H9 (cell line): ENCODE measurements at regions not wholly inside any gene's neighbourhood (a gene's known extent, or its start where the extent isn't known, plus 50 kb on each side); places are given as distances from the start of the nearest gene placed in this dataset.

Source experiments
- DNase-seq: peaks from one replicate; pipeline ENCODE4 v3.0.0-alpha.2; 2017
- H2AFZ ChIP-seq: one replicate; pipeline ENCODE4 v1.6.1; 2013; ENCODE audit warnings: mild to moderate bottlenecking, low read length, control low read depth, moderate library complexity
- H2AK5ac ChIP-seq: 2 replicates; pipeline ENCODE4 v1.6.1; 2013; ENCODE audit warnings: low read length, control low read depth, mixed read lengths; ENCODE audit not compliant: insufficient read length
- H2BK120ac ChIP-seq: one replicate; pipeline ENCODE4 v1.6.1; 2013; ENCODE audit warnings: low read depth, mild to moderate bottlenecking, low read length, control low read depth, inconsistent platforms; ENCODE audit not compliant: poor library complexity, severe bottlenecking
- H2BK12ac ChIP-seq: 2 replicates; pipeline ENCODE4 v1.6.1; 2013; ENCODE audit warnings: low read length, control low read depth, mixed read lengths, low read depth; ENCODE audit not compliant: insufficient read length
- H2BK15ac ChIP-seq: 2 replicates; pipeline ENCODE4 v1.6.1; 2013; ENCODE audit warnings: low read depth, low read length, control low read depth
- H2BK20ac ChIP-seq: one replicate; pipeline ENCODE4 v1.6.1; 2013; ENCODE audit warnings: low read depth, mild to moderate bottlenecking, low read length, control low read depth, inconsistent platforms; ENCODE audit not compliant: poor library complexity, severe bottlenecking
- H2BK5ac ChIP-seq: 2 replicates; pipeline ENCODE4 v1.6.1; 2013; ENCODE audit warnings: low read length, control low read depth, mixed read lengths; ENCODE audit not compliant: insufficient read length
- H3K14ac ChIP-seq: 2 replicates; pipeline ENCODE4 v1.6.1; 2013; ENCODE audit warnings: low read length, control low read depth; ENCODE audit not compliant: insufficient read depth
- H3K18ac ChIP-seq: 2 replicates; pipeline ENCODE4 v1.6.1; 2013; ENCODE audit warnings: low read depth, mild to moderate bottlenecking, mixed read lengths, low read length, control low read depth; ENCODE audit not compliant: insufficient read length
- H3K23ac ChIP-seq: 2 replicates; pipeline ENCODE4 v1.6.1; 2013; ENCODE audit warnings: low read length, control low read depth, mixed read lengths, low read depth; ENCODE audit not compliant: insufficient read length
- H3K23me2 ChIP-seq: 2 replicates; pipeline ENCODE4 v1.6.1; 2013; ENCODE audit warnings: low read depth, mild to moderate bottlenecking, mixed read lengths, low read length, control low read depth; ENCODE audit not compliant: insufficient read length, poor library complexity, severe bottlenecking
- H3K27ac ChIP-seq: 2 replicates; pipeline ENCODE4 v1.5.1; 2013; ENCODE audit warnings: low read length, control low read depth, mixed read lengths, low read depth; ENCODE audit not compliant: insufficient read length
- H3K27me3 ChIP-seq: 2 replicates; pipeline ENCODE4 v1.6.1; 2013; ENCODE audit warnings: low read length, control low read depth, inconsistent platforms; ENCODE audit not compliant: insufficient read depth
- H3K4ac ChIP-seq: 2 replicates; pipeline ENCODE4 v1.6.1; 2013; ENCODE audit warnings: low read depth, mild to moderate bottlenecking, control low read depth, inconsistent platforms, low read length, moderate library complexity
- H3K4me1 ChIP-seq: 2 replicates; pipeline ENCODE4 v1.6.1; 2013; ENCODE audit warnings: low read length, control low read depth, inconsistent platforms; ENCODE audit not compliant: insufficient read depth
- H3K4me2 ChIP-seq: 2 replicates; pipeline ENCODE4 v1.6.1; 2013; ENCODE audit warnings: low read length, control low read depth, mixed read lengths; ENCODE audit not compliant: insufficient read length, insufficient read depth
- H3K56ac ChIP-seq: 2 replicates; pipeline ENCODE4 v1.6.1; 2013; ENCODE audit warnings: low read depth, mild to moderate bottlenecking, mixed read lengths, low read length, control low read depth; ENCODE audit not compliant: insufficient read length
- H3K79me1 ChIP-seq: 2 replicates; pipeline ENCODE4 v1.6.1; 2013; ENCODE audit warnings: low read depth, mild to moderate bottlenecking, moderate library complexity, low read length, control low read depth, inconsistent platforms; ENCODE audit not compliant: insufficient read depth, poor library complexity, severe bottlenecking
- H3K79me2 ChIP-seq: 2 replicates; pipeline ENCODE4 v1.6.1; 2013; ENCODE audit warnings: low read length, control low read depth, inconsistent platforms; ENCODE audit not compliant: insufficient read depth
- H3K9ac ChIP-seq: 2 replicates; pipeline ENCODE4 v1.6.1; 2013; ENCODE audit warnings: low read length, control low read depth, mixed read lengths; ENCODE audit not compliant: insufficient read length; ENCODE audit errors: extremely low read depth
- H3K9me3 ChIP-seq: one replicate; pipeline ENCODE4 v1.6.1; 2013; ENCODE audit warnings: low read depth, low read length, inconsistent platforms; ENCODE audit not compliant: control insufficient read depth
- H3T11ph ChIP-seq: one replicate; pipeline ENCODE4 v1.6.1; 2013; ENCODE audit warnings: mild to moderate bottlenecking, low read length, control low read depth, inconsistent platforms
- H4K20me1 ChIP-seq: one replicate; pipeline ENCODE4 v1.6.1; 2013; ENCODE audit not compliant: control insufficient read depth, insufficient read length, insufficient read depth
- H4K5ac ChIP-seq: 2 replicates; pipeline ENCODE4 v1.6.1; 2013; ENCODE audit warnings: low read depth, mild to moderate bottlenecking, mixed read lengths, low read length, control low read depth; ENCODE audit not compliant: insufficient read length
- H4K8ac ChIP-seq: replicated peaks from 2 replicates; pipeline ENCODE4 v1.6.1; 2013; ENCODE audit warnings: low read length, control low read depth, mixed read lengths, low read depth; ENCODE audit not compliant: insufficient read length
- H4K91ac ChIP-seq: 2 replicates; pipeline ENCODE4 v1.6.1; 2013; ENCODE audit warnings: low read depth, mild to moderate bottlenecking, moderate library complexity, mixed read lengths, low read length, control low read depth; ENCODE audit not compliant: insufficient read length
- H3K27ac Mint-ChIP-seq, 3 experiments: 2 replicates in 2 of 3; 3 replicates in 1 of 3; pipeline ENCODE4 v1.8.0; 2020 to 2021; ENCODE audit warnings: mixed read lengths in 3 of 3, mild to moderate bottlenecking in 1 of 3, moderate library complexity in 1 of 3
- H3K27me3 Mint-ChIP-seq: 2 replicates; pipeline ENCODE4 v1.8.0; 2021; ENCODE audit warnings: low read depth, mild to moderate bottlenecking, moderate library complexity, mixed read lengths
- H3K36me3 Mint-ChIP-seq, 3 experiments: 2 replicates in 2 of 3; 3 replicates in 1 of 3; pipeline ENCODE4 v1.8.0; 2020 to 2021; ENCODE audit warnings: low read depth in 3 of 3, mixed read lengths in 3 of 3; ENCODE audit not compliant: insufficient read depth in 1 of 3
- H3K4me1 Mint-ChIP-seq, 2 experiments: 2 replicates each; pipeline ENCODE4 v1.8.0; 2020; ENCODE audit warnings: mixed read lengths in 2 of 2
- H3K4me3 Mint-ChIP-seq, 2 experiments: 2 replicates in 1 of 2; 3 replicates in 1 of 2; pipeline ENCODE4 v1.8.0; 2020 to 2021; ENCODE audit warnings: mild to moderate bottlenecking in 2 of 2, mixed read lengths in 2 of 2, moderate library complexity in 1 of 2
- H3K9me3 Mint-ChIP-seq, 2 experiments: 2 replicates in 1 of 2; 3 replicates in 1 of 2; pipeline ENCODE4 v1.8.0; 2020; ENCODE audit warnings: mild to moderate bottlenecking in 2 of 2, mixed read lengths in 2 of 2, moderate library complexity in 1 of 2
- CTCF ChIP-seq: fragments of 200-600 bp; sonication (generic); conservative IDR thresholded peaks from 3 replicates; pipeline ENCODE4 v1.8.0; 2021; ENCODE audit warnings: antibody characterized with exemption, mild to moderate bottlenecking
- WGBS: extraction: QIAGEN DNeasy Blood & Tissue Kit; methylation state at CpG from one replicate; pipeline ENCODE4 v1.1.7; 2013; ENCODE audit warnings: missing lambda C conversion rate, low lambda C conversion rate, mixed read lengths; ENCODE audit not compliant: insufficient read length; ENCODE audit errors: extremely low coverage; 5-methylcytosine and 5-hydroxymethylcytosine counted together

GRCh38 chr6:165937564-165938358, 229.9 kb downstream of the TBXT start:
- Mint-ChIP-seq H3K4me1 (peaks cover 4 to 5% of the 10 kb centered on the region in 2 experiments; a peak in 3 of 4 replicates), H3K27me3 (peaks cover 24% of the 10 kb centered on the region), H3K4me3 (no peak overlapping the region), H3K27ac (no peak overlapping the region), H3K36me3 (no peaks in the 10 kb centered on the region; a peak in 1 of 7 replicates), H3K9me3 (peaks cover 0 to 2% of the 10 kb centered on the region in 2 experiments; a peak in 4 of 5 replicates)
- Histone ChIP-seq H2AK5ac (no peak overlapping the region), H3K4me1 (no peaks in the 10 kb centered on the region), H2AFZ (no peak overlapping the region), H4K8ac (no peak overlapping the region), H2BK120ac (no peak overlapping the region), H3K23ac (no peak overlapping the region), H3K14ac (no peak overlapping the region), H3K56ac (no peak overlapping the region), H3K79me1 (no peaks in the 10 kb centered on the region), H4K91ac (no peak overlapping the region), H3K23me2 (no peaks in the 10 kb centered on the region), H2BK20ac (no peak overlapping the region), H4K20me1 (no peaks in the 10 kb centered on the region), H3K9ac (no peak overlapping the region), H3T11ph (no peak overlapping the region), H2BK12ac (no peak overlapping the region), H3K27me3 (no peaks in the 10 kb centered on the region), H4K5ac (no peak overlapping the region), H2BK5ac (no peak overlapping the region), H3K4ac (no peak overlapping the region), H3K79me2 (no peaks in the 10 kb centered on the region), H3K4me2 (no peak overlapping the region), H3K9me3 (no peaks in the 10 kb centered on the region), H2BK15ac (no peak overlapping the region), H3K18ac (no peak overlapping the region), H3K27ac (no peak overlapping the region)
- WGBS: no CpG with 5 or more reads among the region's 3 CpGs
- no peak for TF ChIP-seq CTCF
- DNase-seq: no peak
